H1 (cell line): ENCODE measurements at regions not wholly inside any gene's neighbourhood (a gene's known extent, or its start where the extent isn't known, plus 50 kb on each side); places are given as distances from the start of the nearest gene placed in this dataset.
A peak's percentile ranks its signal among the peaks of the same experiment; 100 is the strongest.

Experiments used
- CTCF ChIA-PET: fragments of 300-600 bp; sonication (Branson Sonifier 250); formaldehyde crosslinking; loops from one replicate; lab custom pipeline; 2021; ENCODE audit not compliant: partially characterized antibody; lab: Charles Lee
- POLR2A ChIA-PET: fragments of 300-600 bp; sonication (Branson Sonifier 250); formaldehyde crosslinking; loops from one replicate; lab custom pipeline; 2021; ENCODE audit warnings: inconsistent platforms; ENCODE audit not compliant: partially characterized antibody; lab: Charles Lee
- DNase-seq, 2 experiments: peaks; one replicate each; pipeline versions ENCODE4 v3.0.0 to v3.0.0-alpha.2; 2010 to 2022; ENCODE audit warnings: low spot score in 2 of 2, low read depth in 1 of 2, mixed read lengths in 1 of 2
- FAIRE-seq: peaks from 2 replicates; lab custom pipeline; 2011; peaks lifted over from hg19 to GRCh38; lab: Jason Lieb, UNC
- H2AFZ ChIP-seq: 2 replicates; pipeline ENCODE4 v1.8.1; 2012; ENCODE audit warnings: low read length, inconsistent platforms
- H2AK5ac ChIP-seq: 2 replicates; pipeline ENCODE4 v1.6.1; 2013; ENCODE audit warnings: low read depth, low read length
- H2BK120ac ChIP-seq: replicated peaks from 2 replicates; pipeline ENCODE3; 2013; ENCODE audit warnings: low read depth, low read length, inconsistent platforms
- H2BK12ac ChIP-seq: 2 replicates; pipeline ENCODE4 v1.6.1; 2013; ENCODE audit warnings: low read depth, low read length
- H2BK15ac ChIP-seq: 2 replicates; pipeline ENCODE4 v1.6.1; 2013; ENCODE audit warnings: low read length
- H2BK20ac ChIP-seq: 2 replicates; pipeline ENCODE4 v1.6.1; 2013; ENCODE audit warnings: low read length
- H2BK5ac ChIP-seq: 2 replicates; pipeline ENCODE4 v1.6.1; 2013; ENCODE audit warnings: low read depth, low read length
- H3K14ac ChIP-seq: 2 replicates; pipeline ENCODE4 v1.6.1; 2013; ENCODE audit warnings: inconsistent platforms; ENCODE audit not compliant: insufficient read length
- H3K18ac ChIP-seq: 2 replicates; pipeline ENCODE4 v1.6.1; 2013; ENCODE audit warnings: low read length; ENCODE audit errors: extremely low read depth
- H3K23ac ChIP-seq: 2 replicates; pipeline ENCODE4 v1.6.1; 2013; ENCODE audit warnings: inconsistent platforms; ENCODE audit not compliant: insufficient read length
- H3K23me2 ChIP-seq: 2 replicates; pipeline ENCODE4 v1.6.1; 2013; ENCODE audit warnings: low read depth, low read length
- H3K27ac ChIP-seq: 2 replicates; pipeline ENCODE4 v1.6.1; 2011; ENCODE audit warnings: low read depth, low read length, inconsistent platforms
- H3K27me3 ChIP-seq, 4 experiments: replicated peaks in 1 of 4; 1 replicate in 1 of 4; 2 replicates in 3 of 4; pipeline versions ENCODE4 v1.6.1 to v1.8.1; 2011 to 2013; ENCODE audit warnings: low read length in 3 of 4, mild to moderate bottlenecking in 3 of 4, inconsistent platforms in 2 of 4, mixed read lengths in 2 of 4, moderate library complexity in 1 of 4; ENCODE audit not compliant: control insufficient read depth in 3 of 4, insufficient read depth in 3 of 4; ENCODE audit errors: extremely low read depth in 1 of 4
- H3K36me3 ChIP-seq, 4 experiments: 2 replicates each; pipeline versions ENCODE4 v1.6.1 to v1.8.1; 2011 to 2013; ENCODE audit warnings: mild to moderate bottlenecking in 4 of 4, low read length in 3 of 4, moderate library complexity in 2 of 4, control low read depth in 1 of 4, inconsistent platforms in 1 of 4; ENCODE audit not compliant: insufficient read depth in 4 of 4, control insufficient read depth in 2 of 4
- H3K4ac ChIP-seq: replicated peaks from 2 replicates; pipeline ENCODE3; 2013; ENCODE audit warnings: low read length, low read depth, mixed read lengths, inconsistent platforms; ENCODE audit not compliant: insufficient read length
- H3K4me1 ChIP-seq, 4 experiments: replicated peaks in 1 of 4; 1 replicate in 1 of 4; 2 replicates in 3 of 4; pipeline versions ENCODE4 v1.6.1 to v1.8.1; 2011 to 2013; ENCODE audit warnings: low read length in 3 of 4, inconsistent platforms in 2 of 4, mixed read lengths in 1 of 4; ENCODE audit not compliant: insufficient read depth in 4 of 4, control insufficient read depth in 3 of 4
- H3K4me2 ChIP-seq, 2 experiments: 2 replicates each; pipeline versions ENCODE4 v1.6.1 to v1.8.1; 2011 to 2013; ENCODE audit warnings: low read depth in 2 of 2, low read length in 2 of 2, control low read depth in 1 of 2, inconsistent platforms in 1 of 2, mild to moderate bottlenecking in 1 of 2; ENCODE audit not compliant: insufficient read depth in 1 of 2
- H3K4me3 ChIP-seq, 4 experiments: fragments of 200-600, 300-600 bp in 1 of 4; sonication (generic), shearing (Covaris generic), sonication (Bioruptor Twin) in 1 of 4; 2 replicates each; pipeline versions ENCODE4 v1.5.1 to v1.8.1; 2011 to 2016; ENCODE audit warnings: low read length in 4 of 4, low read depth in 3 of 4, control low read depth in 2 of 4, inconsistent platforms in 2 of 4, mild to moderate bottlenecking in 2 of 4, mixed read lengths in 1 of 4, moderate library complexity in 1 of 4; ENCODE audit not compliant: insufficient read depth in 2 of 4; ENCODE audit errors: extremely low read depth in 1 of 4
- H3K56ac ChIP-seq: replicated peaks from 2 replicates; pipeline ENCODE3; 2013; ENCODE audit warnings: low read depth, mild to moderate bottlenecking, mixed read lengths, low read length, inconsistent platforms; ENCODE audit not compliant: insufficient read length
- H3K79me1 ChIP-seq: 2 replicates; pipeline ENCODE4 v1.6.1; 2013; ENCODE audit warnings: low read depth, low read length, control low read depth
- H3K79me2 ChIP-seq, 2 experiments: 2 replicates each; pipeline versions ENCODE4 v1.6.1 to v1.8.1; 2012 to 2013; ENCODE audit warnings: low read length in 2 of 2, mild to moderate bottlenecking in 2 of 2, inconsistent platforms in 1 of 2; ENCODE audit not compliant: insufficient read depth in 2 of 2, control insufficient read depth in 1 of 2
- H3K9ac ChIP-seq, 4 experiments: replicated peaks in 1 of 4; 1 replicate in 1 of 4; 2 replicates in 3 of 4; pipeline versions ENCODE4 v1.6.1 to v1.8.1; 2011 to 2013; ENCODE audit warnings: low read depth in 3 of 4, low read length in 3 of 4, control low read depth in 2 of 4, mild to moderate bottlenecking in 2 of 4, moderate library complexity in 2 of 4, inconsistent platforms in 1 of 4; ENCODE audit errors: extremely low read depth in 1 of 4
- H3K9me3 ChIP-seq, 2 experiments: 2 replicates each; pipeline versions ENCODE4 v1.6.1 to v1.8.1; 2012 to 2013; ENCODE audit warnings: mild to moderate bottlenecking in 2 of 2, moderate library complexity in 2 of 2, control low read depth in 1 of 2, inconsistent platforms in 1 of 2, low read depth in 1 of 2, low read length in 1 of 2, mixed read lengths in 1 of 2; ENCODE audit not compliant: insufficient read depth in 2 of 2
- H4K20me1 ChIP-seq, 2 experiments: replicated peaks in 1 of 2; 2 replicates each; pipeline versions ENCODE3 to v1.8.1; 2011 to 2013; ENCODE audit warnings: inconsistent platforms in 2 of 2, low read length in 2 of 2, mild to moderate bottlenecking in 1 of 2; ENCODE audit not compliant: insufficient read depth in 2 of 2, control insufficient read depth in 1 of 2
- H4K5ac ChIP-seq: 2 replicates; pipeline ENCODE4 v1.6.1; 2013; ENCODE audit warnings: low read length, low read depth, mixed read lengths, inconsistent platforms; ENCODE audit not compliant: insufficient read length
- H4K8ac ChIP-seq: 2 replicates; pipeline ENCODE4 v1.8.0; 2013; ENCODE audit warnings: mild to moderate bottlenecking, moderate library complexity, low read length, inconsistent platforms; ENCODE audit not compliant: insufficient read depth; ENCODE audit errors: extremely low read depth
- H4K91ac ChIP-seq: replicated peaks from 2 replicates; pipeline ENCODE3; 2013; ENCODE audit warnings: low read length, mixed read lengths, inconsistent platforms; ENCODE audit not compliant: insufficient read length
- ATF2 ChIP-seq: IDR thresholded peaks from 2 replicates; pipeline ENCODE4 v1.6.1; 2012; ENCODE audit warnings: low read length, inconsistent platforms
- CREB1 ChIP-seq: IDR thresholded peaks from 2 replicates; pipeline ENCODE4 v1.6.1; 2012; ENCODE audit warnings: inconsistent platforms
- EP300 ChIP-seq, 2 experiments: IDR thresholded peaks; 1 replicate in 1 of 2; 2 replicates in 1 of 2; pipeline ENCODE4 v1.6.1; 2011 to 2012; ENCODE audit warnings: low read depth in 2 of 2, low read length in 2 of 2, mild to moderate bottlenecking in 2 of 2, borderline replicate concordance in 1 of 2, inconsistent platforms in 1 of 2, moderate library complexity in 1 of 2
- POU5F1 ChIP-seq: IDR thresholded peaks from 2 replicates; pipeline ENCODE4 v1.6.1; 2011; ENCODE audit warnings: low read depth, mild to moderate bottlenecking, low read length, moderate library complexity
- SAP30 ChIP-seq: fragments of 300-600 bp; sonication (generic); IDR thresholded peaks from 2 replicates; pipeline ENCODE4 v1.7.1; 2012; ENCODE audit warnings: low read length, moderate library complexity, mild to moderate bottlenecking, inconsistent platforms; ENCODE audit not compliant: insufficient read depth, insufficient replicate concordance
- TAF7 ChIP-seq: optimal IDR thresholded peaks from 2 replicates; pipeline ENCODE3; 2011; ENCODE audit warnings: low read depth, mild to moderate bottlenecking, inconsistent platforms, low read length, moderate library complexity, borderline replicate concordance
- USF2 ChIP-seq: IDR thresholded peaks from 2 replicates; pipeline ENCODE4 v1.6.1; 2011; ENCODE audit warnings: low read length, improper control_type of control experiment
- ZNF274 ChIP-seq: IDR thresholded peaks from 2 replicates; pipeline ENCODE4 v1.7.0; 2012; ENCODE audit warnings: low read length, borderline replicate concordance; ENCODE audit errors: extremely low read depth
- WGBS, 2 experiments: shearing (Covaris generic) in 1 of 2; methylation state at CpG; one replicate each; pipeline versions ENCODE4 v1.1.6 to v1.1.7; 2013 to 2015; ENCODE audit warnings: low lambda C conversion rate in 2 of 2, mixed read lengths in 2 of 2, inconsistent platforms in 1 of 2, low coverage in 1 of 2, missing lambda C conversion rate in 1 of 2; ENCODE audit not compliant: insufficient replicate concordance in 2 of 2, insufficient coverage in 1 of 2, insufficient read length in 1 of 2; ENCODE audit errors: extremely low coverage in 1 of 2, missing lambda C conversion rate in 1 of 2; 5-methylcytosine and 5-hydroxymethylcytosine counted together

- no peak overlapping the region for H3K23ac ChIP-seq
- no peak for FAIRE-seq
- peak overlapping the region; percentile 53 for H3K4ac ChIP-seq
- no peaks in the 10 kb centered on the region for H3K9me3 ChIP-seq
- no peak overlapping the region for H4K5ac ChIP-seq
- no peak overlapping the region for H3K4me3 ChIP-seq
- no peak overlapping the region; the same call in 1 of the 2 replicates for H2BK5ac ChIP-seq
- DNase-seq, result no peak
- H3K79me2 ChIP-seq, result peaks cover 0 to 8% of the 10 kb centered on the region in 2 experiments; a peak in 1 of 4 replicates
- no peak overlapping the region for H3K9ac ChIP-seq
- 0 out of 2 replicates have a peak overlapping the region, but pooled peaks have one; percentile 32 for H2BK20ac ChIP-seq
- H2AFZ ChIP-seq, result no peak overlapping the region
- no peak overlapping the region for H3K27ac ChIP-seq
- no peaks in the 10 kb centered on the region for H3K79me1 ChIP-seq
- H4K91ac ChIP-seq, result peak overlapping the region; percentile 74
- no peak overlapping the region for H3K14ac ChIP-seq
- no peak overlapping the region for H4K8ac ChIP-seq
- ChIA-PET CTCF (interaction anchor here (0.7 to 1.1 kb wide), 3 partner anchors 13 to 164 kb away, joined by 3 read pairs; no protein-coding TSS in a partner anchor), POLR2A (interaction anchor here (0.9 to 7.0 kb wide), 8 partner anchors 9 to 254 kb away, joined by 3 to 129 read pairs (median 4); no protein-coding TSS in a partner anchor)
- no peaks in the 10 kb centered on the region; the same call in 1 of the 2 replicates for H3K23me2 ChIP-seq
- WGBS, 2 experiments, result 100% methylated on average over 1 of the region's 5 CpGs; no CpG with 5 or more reads in 1 of the 2 experiments
- no peak overlapping the region for H2BK120ac ChIP-seq
- H2BK12ac ChIP-seq, result peak overlapping the region; percentile 68; the same call in 1 of the 2 replicates
- peaks cover 3 to 30% (median 20%) of the 10 kb centered on the region in 4 experiments for H3K4me1 ChIP-seq
- H3K56ac ChIP-seq, result no peak overlapping the region
- H3K27me3 ChIP-seq, result no peaks in the 10 kb centered on the region; a peak in 2 of 7 replicates
- H3K4me2 ChIP-seq, result no peak overlapping the region
- H3K18ac ChIP-seq, result peak overlapping the region; percentile 32
- H2BK15ac ChIP-seq, result no peak overlapping the region
- no peak overlapping the region; the same call in 1 of the 2 replicates for H2AK5ac ChIP-seq
- no peaks in the 10 kb centered on the region for H4K20me1 ChIP-seq
- H3K36me3 ChIP-seq, result no peaks in the 10 kb centered on the region
- TF ChIP-seq ZNF274 (no peak), CREB1 (no peak), TAF7 (no peak), EP300 (IDR thresholded peaks at IDR 0.05; ENCODE audit: borderline replicate concordance in 1 of 2, low read depth in 2 of 2, low read length in 2 of 2) (no peak), ATF2 (no peak), USF2 (no peak), SAP30 (no peak), POU5F1 (no peak)
These were observed 67.4 kb upstream of the BCOR start for GRCh38 chrX:40165206-40165605.
